ENCODE measurements at regions not wholly inside any gene's neighbourhood (a gene's known extent, or its start where the extent isn't known, plus 50 kb on each side); places are given as distances from the start of the nearest gene placed in this dataset.

- no peak for DNase-seq (ENCODE audit: low read depth in 1 of 2, low spot score in 2 of 2)
- no peak overlapping the region for H3K23ac ChIP-seq (ENCODE audit: insufficient read length)
Measured at GRCh38 chr6:126176282-126176681, 163.6 kb upstream of the CENPW start.

More at GRCh38 chr6:126176282-126176681, 163.6 kb upstream of the CENPW start:
- H3K27ac ChIP-seq (ENCODE audit: low read depth, low read length), result no peak overlapping the region
- TF ChIP-seq ATF3 (IDR thresholded peaks at IDR 0.05; ENCODE audit: insufficient read depth, low read depth, low read length) (no peak), POLR2AphosphoS5 (IDR thresholded peaks at IDR 0.05; ENCODE audit: low read depth, low read length) (no peak), RAD21 (IDR thresholded peaks at IDR 0.05 in 1 of 2, conservative IDR thresholded peaks at IDR 0.05 in 1 of 2; ENCODE audit: low read depth in 2 of 2, low read length in 2 of 2) (peak; percentile 71 to 74), CTCF (IDR thresholded peaks at IDR 0.05; ENCODE audit: control extremely low read depth in 1 of 3, insufficient read depth in 1 of 3, low read depth in 1 of 3, low read length in 3 of 3) (peak in 2 of 3 experiments; percentile 34 to 37; a peak in 2 of 4 replicates)
- H3K79me1 ChIP-seq (ENCODE audit: low read depth, low read length), result no peaks in the 10 kb centered on the region
- H2BK15ac ChIP-seq (ENCODE audit: low read length), result no peak overlapping the region
- no peaks in the 10 kb centered on the region for H4K20me1 ChIP-seq (replicated peaks in 1 of 2; ENCODE audit: control insufficient read depth in 1 of 2, insufficient read depth in 2 of 2, low read length in 2 of 2)
- no peak overlapping the region for H2BK5ac ChIP-seq (ENCODE audit: low read depth, low read length)
- no peak overlapping the region for H3K4ac ChIP-seq (replicated peaks; ENCODE audit: insufficient read length, low read depth, low read length)
- no peak overlapping the region for H3K56ac ChIP-seq (replicated peaks; ENCODE audit: insufficient read length, low read depth, low read length)
- no peak overlapping the region for H2BK12ac ChIP-seq (ENCODE audit: low read depth, low read length)
- no peak overlapping the region for H4K5ac ChIP-seq (ENCODE audit: insufficient read length, low read depth, low read length)
- H3K14ac ChIP-seq (ENCODE audit: insufficient read length), result no peak overlapping the region
- no peaks in the 10 kb centered on the region for H3K79me2 ChIP-seq (ENCODE audit: control insufficient read depth in 1 of 2, insufficient read depth in 2 of 2, low read length in 2 of 2)
- no peak overlapping the region for H4K8ac ChIP-seq (ENCODE audit: extremely low read depth, insufficient read depth, low read length)
- peaks cover 0 to 5% (median 2%) of the 10 kb centered on the region in 4 experiments; a peak in 3 of 7 replicates for H3K4me1 ChIP-seq (replicated peaks in 1 of 4; ENCODE audit: control insufficient read depth in 3 of 4, insufficient read depth in 4 of 4, low read length in 3 of 4)
- no peaks in the 10 kb centered on the region for H3K27me3 ChIP-seq (replicated peaks in 1 of 4; ENCODE audit: control insufficient read depth in 3 of 4, extremely low read depth in 1 of 4, insufficient read depth in 3 of 4, low read length in 3 of 4)
- FAIRE-seq, result peak; percentile 68
- H3K23me2 ChIP-seq (ENCODE audit: low read depth, low read length), result no peaks in the 10 kb centered on the region
- H2BK20ac ChIP-seq (ENCODE audit: low read length), result no peak overlapping the region
- H4K91ac ChIP-seq (replicated peaks; ENCODE audit: insufficient read length, low read length), result no peak overlapping the region
- no peak overlapping the region for H2BK120ac ChIP-seq (replicated peaks; ENCODE audit: low read depth, low read length)
- ChIA-PET CTCF (ENCODE audit: partially characterized antibody) (interaction anchor here (0.7 to 3.8 kb wide), 17 partner anchors 9 to 944 kb away, joined by 3 to 23 read pairs (median 4); no protein-coding TSS in a partner anchor), POLR2A (ENCODE audit: partially characterized antibody) (no interaction called here)
- H3K18ac ChIP-seq (ENCODE audit: extremely low read depth, low read length), result no peak overlapping the region
- no peaks in the 10 kb centered on the region for H3K36me3 ChIP-seq (ENCODE audit: control insufficient read depth in 2 of 4, insufficient read depth in 4 of 4, low read length in 3 of 4)
- H3K9me3 ChIP-seq (ENCODE audit: insufficient read depth in 2 of 2, low read depth in 1 of 2, low read length in 1 of 2), result no peaks in the 10 kb centered on the region
- no peak overlapping the region for H2AFZ ChIP-seq (ENCODE audit: low read length)
- no peak overlapping the region for H3K4me3 ChIP-seq (ENCODE audit: extremely low read depth in 1 of 4, insufficient read depth in 2 of 4, low read depth in 3 of 4, low read length in 4 of 4)
- H2AK5ac ChIP-seq (ENCODE audit: low read depth, low read length), result no peak overlapping the region
- H3K9ac ChIP-seq (replicated peaks in 1 of 4; ENCODE audit: extremely low read depth in 1 of 4, low read depth in 3 of 4, low read length in 3 of 4), result no peak overlapping the region
- H3K4me2 ChIP-seq (ENCODE audit: insufficient read depth in 1 of 2, low read depth in 2 of 2, low read length in 2 of 2), result no peak overlapping the region

Measured in H1 (cell line).